ENCODE measurements at regions not wholly inside any gene's neighbourhood (a gene's known extent, or its start where the extent isn't known, plus 50 kb on each side); places are given as distances from the start of the nearest gene placed in this dataset.
"Not testable (repeated sequence)": the region's sequence is repeated elsewhere in the genome, so short reads cannot be mapped to it uniquely, and the experiment has no call there.

GRCh38 chr13:30535046-30535445 lies 69.3 kb upstream of the HMGB1 start:
- no peak for ATAC-seq
- H3K36me3 ChIP-seq: no peaks in the 10 kb centered on the region
- no peaks in the 10 kb centered on the region for H3K4me1 ChIP-seq
- no peak overlapping the region for H3K27ac ChIP-seq
- H3K9me3 ChIP-seq: no peaks in the 10 kb centered on the region
- WGBS, 2 donors (ENCODE audit: low coverage in 1 of 2): 44 to 72% methylated on average over 2 of the region's 2 CpGs
- no peak overlapping the region for H3K4me3 ChIP-seq
- H3K27me3 ChIP-seq: no peaks in the 10 kb centered on the region
- TF ChIP-seq POLR2AphosphoS5 (IDR thresholded peaks at IDR 0.05) (no peak), EP300 (IDR thresholded peaks at IDR 0.05) (no peak), POLR2A (IDR thresholded peaks at IDR 0.05) (no peak)
- TF ChIP-seq, protein P1, sequence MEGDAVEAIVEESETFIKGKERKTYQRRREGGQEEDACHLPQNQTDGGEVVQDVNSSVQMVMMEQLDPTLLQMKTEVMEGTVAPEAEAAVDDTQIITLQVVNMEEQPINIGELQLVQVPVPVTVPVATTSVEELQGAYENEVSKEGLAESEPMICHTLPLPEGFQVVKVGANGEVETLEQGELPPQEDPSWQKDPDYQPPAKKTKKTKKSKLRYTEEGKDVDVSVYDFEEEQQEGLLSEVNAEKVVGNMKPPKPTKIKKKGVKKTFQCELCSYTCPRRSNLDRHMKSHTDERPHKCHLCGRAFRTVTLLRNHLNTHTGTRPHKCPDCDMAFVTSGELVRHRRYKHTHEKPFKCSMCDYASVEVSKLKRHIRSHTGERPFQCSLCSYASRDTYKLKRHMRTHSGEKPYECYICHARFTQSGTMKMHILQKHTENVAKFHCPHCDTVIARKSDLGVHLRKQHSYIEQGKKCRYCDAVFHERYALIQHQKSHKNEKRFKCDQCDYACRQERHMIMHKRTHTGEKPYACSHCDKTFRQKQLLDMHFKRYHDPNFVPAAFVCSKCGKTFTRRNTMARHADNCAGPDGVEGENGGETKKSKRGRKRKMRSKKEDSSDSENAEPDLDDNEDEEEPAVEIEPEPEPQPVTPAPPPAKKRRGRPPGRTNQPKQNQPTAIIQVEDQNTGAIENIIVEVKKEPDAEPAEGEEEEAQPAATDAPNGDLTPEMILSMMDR (IDR thresholded peaks at IDR 0.05): no peak

DNA sequence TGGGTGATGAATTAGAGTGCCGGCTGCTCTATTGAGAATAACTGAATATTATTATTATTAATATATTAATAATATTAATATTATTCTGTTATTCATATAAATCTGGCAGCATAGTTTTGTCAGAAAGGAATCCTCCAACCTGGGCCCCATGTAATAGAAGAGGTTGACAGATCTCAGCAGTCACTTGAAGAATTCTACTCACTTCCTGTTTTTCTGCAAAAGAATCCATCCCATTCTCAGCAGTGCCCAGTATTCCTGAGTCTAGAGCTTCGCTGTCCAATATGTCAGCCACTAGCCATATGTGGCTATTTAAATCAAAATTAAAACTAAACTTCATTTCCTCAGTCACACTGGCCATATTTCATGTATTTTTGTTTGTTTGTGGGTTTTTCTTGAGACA lies 72.4 kb upstream of the USPL1 start:
- TF ChIP-seq, protein P1 (IDR thresholded peaks at IDR 0.05): no peak
- TF ChIP-seq POLR2A (IDR thresholded peaks at IDR 0.05) (no peak), EP300 (IDR thresholded peaks at IDR 0.05) (no peak), POLR2AphosphoS5 (IDR thresholded peaks at IDR 0.05) (no peak)
- Histone ChIP-seq H3K4me1 (no peaks in the 10 kb centered on the region), H3K9me3 (no peaks in the 10 kb centered on the region), H3K27ac (no peak overlapping the region), H3K4me3 (no peak overlapping the region), H3K36me3 (no peaks in the 10 kb centered on the region), H3K27me3 (no peaks in the 10 kb centered on the region)
- ATAC-seq: no peak
- 75% methylated on average over 2 of the region's 2 CpGs for WGBS, 2 donors (ENCODE audit: low coverage in 1 of 2)

- WGBS, 2 donors (ENCODE audit: low coverage in 1 of 2): 61 to 71% methylated on average over 5 of the region's 5 CpGs
- H3K36me3 ChIP-seq, H3K27ac ChIP-seq, H3K9me3 ChIP-seq, H3K27me3 ChIP-seq, H3K4me1 ChIP-seq, ATAC-seq, H3K4me3 ChIP-seq: not testable (repeated sequence)
Measured at GRCh38 chr13:30548046-30548445, 69.7 kb upstream of the USPL1 start.

DNA sequence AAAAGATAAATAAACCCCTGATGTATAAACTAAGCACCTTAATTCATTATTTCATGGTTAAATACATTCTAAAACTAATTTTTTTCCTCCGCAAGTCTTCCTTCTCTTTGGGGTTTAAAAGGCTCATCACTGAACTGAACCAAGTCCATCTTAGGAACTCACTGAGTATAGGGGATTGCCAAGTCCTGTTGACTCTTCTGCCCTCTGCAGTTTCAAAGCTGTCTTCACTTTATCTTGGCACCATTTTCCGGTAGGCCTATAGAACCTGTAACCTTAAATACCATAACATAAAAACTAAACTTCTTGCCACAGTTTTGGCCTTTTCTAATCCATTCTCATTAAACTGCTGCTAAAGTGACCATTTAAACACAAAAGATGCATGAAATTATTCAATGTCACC lies 66.5 kb upstream of the USPL1 start:
- no peak overlapping the region for H3K4me3 ChIP-seq
- 50 to 67% methylated on average over 2 of the region's 2 CpGs for WGBS, 2 donors (ENCODE audit: low coverage in 1 of 2)
- ATAC-seq: no peak

GRCh38 chr13:30552567-30552966 lies 65.2 kb upstream of the USPL1 start:
- ATAC-seq: no peak

More for the DNA sequence above, 66.5 kb upstream of the USPL1 start:
- Histone ChIP-seq H3K27me3 (no peaks in the 10 kb centered on the region), H3K9me3 (no peaks in the 10 kb centered on the region), H3K27ac (no peak overlapping the region), H3K36me3 (no peaks in the 10 kb centered on the region), H3K4me1 (no peaks in the 10 kb centered on the region)
- no peak for TF ChIP-seq POLR2AphosphoS5 (IDR thresholded peaks at IDR 0.05)
- no peak for TF ChIP-seq POLR2A (IDR thresholded peaks at IDR 0.05)
- TF ChIP-seq, protein P1 (IDR thresholded peaks at IDR 0.05): peak in 1 of 4 experiments; percentile 22

More at GRCh38 chr13:30552567-30552966, 65.2 kb upstream of the USPL1 start:
- TF ChIP-seq POLR2AphosphoS5 (IDR thresholded peaks at IDR 0.05): no peak
- TF ChIP-seq, protein P1 (IDR thresholded peaks at IDR 0.05): no peak
- no peak for TF ChIP-seq POLR2A (IDR thresholded peaks at IDR 0.05)
- TF ChIP-seq EP300 (IDR thresholded peaks at IDR 0.05): no peak
- H3K27ac ChIP-seq: no peak overlapping the region
- H3K27me3 ChIP-seq: no peaks in the 10 kb centered on the region
- H3K9me3 ChIP-seq: no peaks in the 10 kb centered on the region
- no peaks in the 10 kb centered on the region for H3K36me3 ChIP-seq
- WGBS, 2 donors (ENCODE audit: low coverage in 1 of 2): 92 to 100% methylated on average over 3 to 4 of the region's 4 CpGs
- H3K4me3 ChIP-seq: no peak overlapping the region
- H3K4me1 ChIP-seq: no peaks in the 10 kb centered on the region
